ENCODE measurements at regions not wholly inside any gene's neighbourhood (a gene's known extent, or its start where the extent isn't known, plus 50 kb on each side); places are given as distances from the start of the nearest gene placed in this dataset.
A peak's percentile ranks its signal among the peaks of the same experiment; 100 is the strongest.

- peaks cover 6% of the 10 kb centered on the region for H3K27me3 Mint-ChIP-seq (ENCODE audit: insufficient read depth, low read depth, poor library complexity)
- Histone ChIP-seq H4K20me1 (replicated peaks; ENCODE audit: insufficient read depth) (no peaks in the 10 kb centered on the region), H3F3A (replicated peaks; ENCODE audit: low read depth) (no peaks in the 10 kb centered on the region), H3K36me3 (ENCODE audit: insufficient read depth) (no peaks in the 10 kb centered on the region), H3K9me2 (ENCODE audit: insufficient read depth) (peaks cover 3% of the 10 kb centered on the region; the same call in 1 of the 2 replicates), H3K79me2 (replicated peaks; ENCODE audit: insufficient read depth) (no peaks in the 10 kb centered on the region), H3K27me3 (ENCODE audit: insufficient read depth) (no peaks in the 10 kb centered on the region), H3K4me3 (no peak overlapping the region), H3K27ac (ENCODE audit: low read depth) (no peak overlapping the region), H2AFZ (no peak overlapping the region), H3K4me1 (ENCODE audit: insufficient read depth) (0 out of 2 replicates have a peak, but pooled peaks cover 3% of the 10 kb centered on the region), H3K4me2 (no peak overlapping the region)
- no peaks in the 10 kb centered on the region for H3K36me3 Mint-ChIP-seq (ENCODE audit: low read depth)
- no peak overlapping the region for H3K27ac Mint-ChIP-seq
- ATAC-seq (no peak), DNase-seq (ENCODE audit: low spot score) (no peak)
- peaks cover 12% of the 10 kb centered on the region for H3K4me1 Mint-ChIP-seq
- H3K9me3 Mint-ChIP-seq: no peaks in the 10 kb centered on the region
- TF ChIP-seq NANOG (IDR thresholded peaks at IDR 0.05; ENCODE audit: borderline replicate concordance) (no peak), REST (IDR thresholded peaks at IDR 0.05; ENCODE audit: unreplicated experiment) (no peak)
- no peak overlapping the region for H3K4me3 Mint-ChIP-seq
These were observed 107.3 kb downstream of the CCT6B start for GRCh38 chr17:34853924-34854323.

- ATAC-seq (peak; percentile 85), DNase-seq (ENCODE audit: low spot score) (peak; percentile 53)
- Mint-ChIP-seq H3K27me3 (ENCODE audit: insufficient read depth, low read depth, poor library complexity) (peaks cover 6% of the 10 kb centered on the region), H3K36me3 (ENCODE audit: low read depth) (no peaks in the 10 kb centered on the region), H3K9me3 (no peaks in the 10 kb centered on the region), H3K27ac (no peak overlapping the region), H3K4me3 (no peak overlapping the region), H3K4me1 (peaks cover 12% of the 10 kb centered on the region)
- no peak overlapping the region for H3K4me2 ChIP-seq
- H4K20me1 ChIP-seq (replicated peaks; ENCODE audit: insufficient read depth): no peaks in the 10 kb centered on the region
- TF ChIP-seq ZNF331 (CRISPR knock-in tag; IDR thresholded peaks at IDR 0.05; ENCODE audit: low read depth): no peak
- peak; percentile 36 to 55 for TF ChIP-seq CTCF (conservative IDR thresholded peaks at IDR 0.05; ENCODE audit: low read depth in 2 of 2)
- H3K9me2 ChIP-seq (ENCODE audit: insufficient read depth): peaks cover 3% of the 10 kb centered on the region; the same call in 1 of the 2 replicates
- no peaks in the 10 kb centered on the region for H3K27me3 ChIP-seq (ENCODE audit: insufficient read depth)
- no peak overlapping the region for H3K4me3 ChIP-seq
- H3F3A ChIP-seq (replicated peaks; ENCODE audit: low read depth): no peaks in the 10 kb centered on the region
- H2AFZ ChIP-seq: no peak overlapping the region
- 0 out of 2 replicates have a peak, but pooled peaks cover 3% of the 10 kb centered on the region for H3K4me1 ChIP-seq (ENCODE audit: insufficient read depth)
- no peak overlapping the region for H3K27ac ChIP-seq (ENCODE audit: low read depth)
- no peaks in the 10 kb centered on the region for H3K36me3 ChIP-seq (ENCODE audit: insufficient read depth)
- H3K79me2 ChIP-seq (replicated peaks; ENCODE audit: insufficient read depth): no peaks in the 10 kb centered on the region
These were observed 108.6 kb downstream of the CCT6B start for GRCh38 chr17:34852614-34853013.
